Right lobe of liver (tissue), 6 donors: ENCODE measurements at regions not wholly inside any gene's neighbourhood (a gene's known extent, or its start where the extent isn't known, plus 50 kb on each side); places are given as distances from the start of the nearest gene placed in this dataset.
A peak's percentile ranks its signal among the peaks of the same experiment; 100 is the strongest.

Source experiments
- ATAC-seq, 4 donors: fragments of 200-7000 bp; cut with Tn5 transposase; one replicate each; pipeline ENCODE4 v1.9.1; 2020; ENCODE audit warnings: mild to moderate bottlenecking in 4 of 4, moderate library complexity in 4 of 4
- DNase-seq, 3 donors: peaks; one replicate each; pipeline ENCODE4 v3.0.0-alpha.2; 2020
- H3K27ac ChIP-seq, 3 donors: fragments of 200-600 bp; one replicate each; pipeline ENCODE4 v1.8.0; 2022
- H3K27me3 ChIP-seq, 2 donors: fragments of 200-600 bp; one replicate each; pipeline ENCODE4 v1.8.0; 2022
- H3K36me3 ChIP-seq, 4 donors: fragments of 200-600 bp; sonication (generic) in 1 of 4; one replicate each; pipeline versions ENCODE4 v1.5.1 to v1.8.0; 2017 to 2022; ENCODE audit warnings: control low read depth in 1 of 4
- H3K4me1 ChIP-seq, 4 donors: fragments of 200-600 bp; sonication (generic) in 1 of 4; one replicate each; pipeline versions ENCODE4 v1.5.1 to v1.8.0; 2017 to 2022; ENCODE audit warnings: control low read depth in 1 of 4
- H3K4me3 ChIP-seq, 3 donors: fragments of 200-600 bp; one replicate each; pipeline ENCODE4 v1.8.0; 2022
- H3K9me3 ChIP-seq, 4 donors: fragments of 200-600 bp; sonication (generic) in 1 of 4; one replicate each; pipeline versions ENCODE4 v1.5.1 to v1.8.0; 2017 to 2022; ENCODE audit warnings: control low read depth in 1 of 4
- CTCF ChIP-seq, 4 donors: fragments of 200-600 bp in 3 of 4; fragments of 450-650 bp in 1 of 4; IDR thresholded peaks; one replicate each; pipeline versions ENCODE4 v1.5.1 to v1.8.0; 2016 to 2022; ENCODE audit warnings: antibody characterized with exemption in 4 of 4, mild to moderate bottlenecking in 2 of 4
- POLR2A ChIP-seq: fragments of 450-650 bp; IDR thresholded peaks from one replicate; pipeline ENCODE4 v1.6.1; 2017; ENCODE audit warnings: antibody characterized with exemption, mild to moderate bottlenecking
- WGBS: methylation state at CpG from one replicate; pipeline ENCODE4 v1.1.6; 2018; ENCODE audit warnings: low coverage, low lambda C conversion rate; ENCODE audit not compliant: insufficient coverage; ENCODE audit errors: missing lambda C conversion rate; 5-methylcytosine and 5-hydroxymethylcytosine counted together
- intact Hi-C, 2 donors: fragments of 100-400 bp; cut with DNase I; formaldehyde crosslinking; loops; one replicate each; pipeline versions ENCODE4 v1.11.2 to v1.14.1; 2022
- donor health status: DM: no; HTN: yes; CAD: no.
- donor health status: DM: no; HTN: no; CAD: no.
- donor health status: DM: no; HTN: no; CAD: no.
- donor health status: DM: no; HTN: yes; CAD: no.
- donor health status: DM: no; HTN: yes; CAD: no.

- no peaks in the 10 kb centered on the region for H3K36me3 ChIP-seq
- intact Hi-C loops, result no loop called here
- peaks cover 0 to 10% (median 0%) of the 10 kb centered on the region in 4 donors for H3K4me1 ChIP-seq
- DNase-seq (no peak), ATAC-seq (no peak)
- no peaks in the 10 kb centered on the region for H3K27me3 ChIP-seq
- no peak overlapping the region for H3K27ac ChIP-seq
- TF ChIP-seq CTCF (IDR thresholded peaks at IDR 0.05) (no peak), POLR2A (no peak)
- H3K4me3 ChIP-seq, result no peak overlapping the region
- H3K9me3 ChIP-seq, result no peaks in the 10 kb centered on the region
Observed at GRCh38 chr3:68032209-68032608, 377.8 kb upstream of the SUCLG2 start.

GRCh38 chr3:68025189-68025588 lies 370.8 kb upstream of the SUCLG2 start:
- Histone ChIP-seq H3K27ac (no peak overlapping the region), H3K4me3 (no peak overlapping the region), H3K27me3 (no peaks in the 10 kb centered on the region), H3K36me3 (no peaks in the 10 kb centered on the region), H3K9me3 (no peaks in the 10 kb centered on the region), H3K4me1 (no peaks in the 10 kb centered on the region)
- DNase-seq (no peak), ATAC-seq (no peak)
- 78% methylated on average over 2 of the region's 2 CpGs for WGBS
- TF ChIP-seq CTCF (IDR thresholded peaks at IDR 0.05) (no peak), POLR2A (no peak)
- intact Hi-C loops, result no loop called here

- H3K36me3 ChIP-seq, result no peaks in the 10 kb centered on the region
- H3K27ac ChIP-seq, result no peak overlapping the region
- 60% methylated on average over 1 of the region's 1 CpG for WGBS
- TF ChIP-seq CTCF (IDR thresholded peaks at IDR 0.05) (no peak), POLR2A (no peak)
- intact Hi-C loops, result no loop called here
- no peaks in the 10 kb centered on the region for H3K27me3 ChIP-seq
- H3K4me3 ChIP-seq, result no peak overlapping the region
- no peaks in the 10 kb centered on the region for H3K9me3 ChIP-seq
- ATAC-seq (no peak), DNase-seq (no peak)
- H3K4me1 ChIP-seq, result no peaks in the 10 kb centered on the region
Observed at GRCh38 chr3:68019876-68020275, 365.5 kb upstream of the SUCLG2 start.

- H3K36me3 ChIP-seq, result no peaks in the 10 kb centered on the region
- intact Hi-C loops, result no loop called here
- H3K4me3 ChIP-seq, result no peak overlapping the region
- 62% methylated on average over 1 of the region's 1 CpG for WGBS
- no peaks in the 10 kb centered on the region for H3K9me3 ChIP-seq
- DNase-seq (no peak), ATAC-seq (no peak)
- H3K27ac ChIP-seq, result no peak overlapping the region
- no peaks in the 10 kb centered on the region for H3K27me3 ChIP-seq
- TF ChIP-seq POLR2A (no peak), CTCF (IDR thresholded peaks at IDR 0.05) (peak in 2 of 4 donors; percentile 9 to 10)
- no peaks in the 10 kb centered on the region for H3K4me1 ChIP-seq
Observed at GRCh38 chr3:68018275-68018674, 363.9 kb upstream of the SUCLG2 start.

- TF ChIP-seq CTCF (IDR thresholded peaks at IDR 0.05), result peak; percentile 39 to 52 (median 42)
- TF ChIP-seq POLR2A, result no peak
- Histone ChIP-seq H3K27me3 (no peaks in the 10 kb centered on the region), H3K36me3 (no peaks in the 10 kb centered on the region), H3K4me3 (no peak overlapping the region), H3K27ac (no peak overlapping the region), H3K4me1 (no peaks in the 10 kb centered on the region), H3K9me3 (no peaks in the 10 kb centered on the region)
- intact Hi-C loops, result no loop called here
- ATAC-seq (peak in 2 of 4 donors; percentile 43 to 47), DNase-seq (no peak)
- 39% methylated on average over 3 of the region's 3 CpGs for WGBS
Observed at GRCh38 chr3:68017069-68017468, 362.7 kb upstream of the SUCLG2 start.
